PFSK-1 (cell line): ENCODE measurements at regions not wholly inside any gene's neighbourhood (a gene's known extent, or its start where the extent isn't known, plus 50 kb on each side); places are given as distances from the start of the nearest gene placed in this dataset.

Experiments
- FOXP2 ChIP-seq: optimal IDR thresholded peaks from 2 replicates; pipeline ENCODE3; 2011; ENCODE audit warnings: borderline replicate concordance, control low read depth, inconsistent platforms; ENCODE audit not compliant: insufficient read depth; ENCODE audit errors: extremely low read length, extremely low read depth
- POLR2AphosphoS5 ChIP-seq: IDR thresholded peaks from 2 replicates; pipeline ENCODE4 v1.6.1; 2012; ENCODE audit warnings: low read depth, mild to moderate bottlenecking, control low read depth, low read length, moderate library complexity
- SIN3A ChIP-seq: IDR thresholded peaks from 2 replicates; pipeline ENCODE4 v1.6.1; 2012; ENCODE audit warnings: mild to moderate bottlenecking, low read length, moderate library complexity, borderline replicate concordance; ENCODE audit not compliant: insufficient read depth
- TAF1 ChIP-seq: IDR thresholded peaks from 2 replicates; pipeline ENCODE4 v1.6.1; 2012; ENCODE audit warnings: low read length, control low read depth, borderline replicate concordance; ENCODE audit not compliant: insufficient read depth
- TF ChIP-seq, protein P1 (sequence below), 2 experiments: IDR thresholded peaks; 2 replicates each; pipeline versions ENCODE4 v1.6.1 to v1.8.0; 2011 to 2012; ENCODE audit warnings: low read depth in 2 of 2, low read length in 2 of 2, control low read depth in 1 of 2, inconsistent platforms in 1 of 2, mild to moderate bottlenecking in 1 of 2, moderate library complexity in 1 of 2; ENCODE audit not compliant: insufficient read depth in 1 of 2

DNA sequence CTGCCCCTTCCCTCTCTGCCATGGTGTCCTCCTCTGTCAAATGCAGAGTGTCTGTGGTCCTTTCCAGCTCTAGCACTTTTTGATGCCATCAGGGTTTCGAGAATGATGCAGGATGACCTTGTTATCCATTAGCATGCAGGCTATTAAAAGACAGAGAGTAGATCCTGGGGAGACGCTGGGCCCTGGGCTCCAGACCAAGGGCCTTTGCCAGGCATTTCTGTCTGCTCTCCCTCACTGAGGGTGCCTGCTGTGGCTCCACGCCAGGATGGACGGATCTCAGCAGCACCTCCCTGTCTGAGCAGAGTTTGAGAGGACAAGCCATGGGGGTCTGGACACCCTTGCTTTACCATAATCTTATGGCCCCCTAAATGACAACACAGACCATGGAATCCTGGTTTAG, 110.8 kb upstream of the CD82 start:
- TF ChIP-seq SIN3A: no peak
- no peak for TF ChIP-seq POLR2AphosphoS5
- no peak for TF ChIP-seq FOXP2
- no peak for TF ChIP-seq TAF1
- TF ChIP-seq, protein P1, sequence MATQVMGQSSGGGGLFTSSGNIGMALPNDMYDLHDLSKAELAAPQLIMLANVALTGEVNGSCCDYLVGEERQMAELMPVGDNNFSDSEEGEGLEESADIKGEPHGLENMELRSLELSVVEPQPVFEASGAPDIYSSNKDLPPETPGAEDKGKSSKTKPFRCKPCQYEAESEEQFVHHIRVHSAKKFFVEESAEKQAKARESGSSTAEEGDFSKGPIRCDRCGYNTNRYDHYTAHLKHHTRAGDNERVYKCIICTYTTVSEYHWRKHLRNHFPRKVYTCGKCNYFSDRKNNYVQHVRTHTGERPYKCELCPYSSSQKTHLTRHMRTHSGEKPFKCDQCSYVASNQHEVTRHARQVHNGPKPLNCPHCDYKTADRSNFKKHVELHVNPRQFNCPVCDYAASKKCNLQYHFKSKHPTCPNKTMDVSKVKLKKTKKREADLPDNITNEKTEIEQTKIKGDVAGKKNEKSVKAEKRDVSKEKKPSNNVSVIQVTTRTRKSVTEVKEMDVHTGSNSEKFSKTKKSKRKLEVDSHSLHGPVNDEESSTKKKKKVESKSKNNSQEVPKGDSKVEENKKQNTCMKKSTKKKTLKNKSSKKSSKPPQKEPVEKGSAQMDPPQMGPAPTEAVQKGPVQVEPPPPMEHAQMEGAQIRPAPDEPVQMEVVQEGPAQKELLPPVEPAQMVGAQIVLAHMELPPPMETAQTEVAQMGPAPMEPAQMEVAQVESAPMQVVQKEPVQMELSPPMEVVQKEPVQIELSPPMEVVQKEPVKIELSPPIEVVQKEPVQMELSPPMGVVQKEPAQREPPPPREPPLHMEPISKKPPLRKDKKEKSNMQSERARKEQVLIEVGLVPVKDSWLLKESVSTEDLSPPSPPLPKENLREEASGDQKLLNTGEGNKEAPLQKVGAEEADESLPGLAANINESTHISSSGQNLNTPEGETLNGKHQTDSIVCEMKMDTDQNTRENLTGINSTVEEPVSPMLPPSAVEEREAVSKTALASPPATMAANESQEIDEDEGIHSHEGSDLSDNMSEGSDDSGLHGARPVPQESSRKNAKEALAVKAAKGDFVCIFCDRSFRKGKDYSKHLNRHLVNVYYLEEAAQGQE (IDR thresholded peaks at IDR 0.05; ENCODE audit: insufficient read depth in 1 of 2, low read depth in 2 of 2, low read length in 2 of 2): no peak

DNA sequence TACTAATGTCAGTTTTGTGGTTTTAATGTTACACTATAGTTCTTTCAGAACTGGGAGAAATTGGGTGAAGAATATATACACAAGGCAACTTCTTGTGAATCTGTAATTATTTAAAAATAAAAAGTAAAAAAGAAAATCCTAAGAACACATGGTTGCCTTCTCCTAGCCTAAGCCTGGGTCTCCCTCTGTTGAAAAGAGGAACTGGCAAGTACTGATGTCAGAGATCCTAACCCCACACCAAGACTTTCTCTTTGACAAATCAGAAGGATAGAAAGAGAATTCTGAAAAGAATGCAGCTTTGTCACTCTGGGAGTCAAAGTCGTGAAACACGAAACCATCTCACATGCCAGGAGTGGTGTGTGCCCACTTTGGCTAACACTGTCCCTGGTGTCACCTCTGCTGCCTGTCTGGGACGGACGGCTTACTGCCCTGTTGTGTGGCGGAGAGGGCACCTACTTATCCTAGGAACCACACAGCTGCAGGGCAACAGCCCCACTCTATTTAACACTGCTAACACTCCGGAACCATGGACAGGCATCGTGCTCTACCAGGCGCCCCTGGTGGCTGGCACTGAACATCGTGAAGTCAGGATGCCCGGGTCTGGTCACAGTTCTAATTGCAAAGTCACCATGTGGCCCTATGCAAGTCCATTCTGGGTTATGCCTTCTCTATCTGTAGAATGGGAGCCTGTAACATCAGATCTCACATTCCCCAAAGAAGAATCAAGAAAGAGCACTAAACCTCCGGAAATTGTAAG, 108.7 kb upstream of the CD82 start:
- TF ChIP-seq, protein P1 (IDR thresholded peaks at IDR 0.05; ENCODE audit: insufficient read depth in 1 of 2, low read depth in 2 of 2, low read length in 2 of 2): 0 out of 4 replicates have a peak, but pooled peaks of 1 of the 2 experiments have one; percentile 40
- TF ChIP-seq SIN3A: no peak

DNA sequence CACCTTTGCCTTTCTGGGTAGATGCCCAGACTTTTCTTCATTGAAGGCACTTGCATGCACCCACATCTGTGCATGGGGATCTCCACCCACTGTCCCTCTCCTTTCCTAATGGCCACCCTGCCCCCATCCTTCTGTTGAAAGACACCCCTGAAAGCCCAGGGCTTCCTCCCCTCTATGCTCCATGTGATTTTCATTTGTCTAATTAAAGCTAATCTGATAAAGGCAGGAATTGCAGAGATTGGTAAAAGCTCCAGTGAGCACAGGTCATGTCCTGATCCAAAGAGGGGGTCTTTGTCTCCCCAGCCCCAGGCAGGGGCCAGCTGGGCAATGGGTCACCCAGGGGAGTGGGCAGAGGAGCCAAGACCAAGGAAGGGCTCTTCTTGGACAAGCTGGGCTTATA, 107.6 kb upstream of the CD82 start:
- TF ChIP-seq TAF1 (no peak), SIN3A (no peak), POLR2AphosphoS5 (no peak), FOXP2 (no peak)
- TF ChIP-seq, protein P1 (IDR thresholded peaks at IDR 0.05; ENCODE audit: insufficient read depth in 1 of 2, low read depth in 2 of 2, low read length in 2 of 2): no peak

DNA sequence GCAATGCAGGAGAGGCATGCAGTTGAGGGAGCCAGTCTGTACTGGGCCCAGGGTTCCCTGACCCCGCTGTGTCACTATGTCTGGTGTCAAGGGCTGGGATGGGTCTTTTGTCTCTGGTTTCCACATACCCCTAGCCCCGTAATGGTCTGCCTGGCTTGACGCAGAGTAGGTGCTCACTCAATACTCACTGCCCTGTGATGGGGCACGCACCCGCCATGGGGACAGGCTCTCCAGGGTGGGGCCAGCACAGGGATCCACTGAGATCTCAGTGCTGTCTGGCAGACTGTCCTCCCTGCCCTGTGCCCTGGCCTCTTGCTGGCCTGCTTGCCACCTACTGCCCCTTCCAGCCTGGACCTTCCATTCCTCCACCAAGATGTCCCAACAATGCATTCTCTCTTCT, 101.7 kb upstream of the CD82 start:
- TF ChIP-seq TAF1 (no peak), SIN3A (no peak), FOXP2 (no peak), POLR2AphosphoS5 (no peak)
- TF ChIP-seq, protein P1 (IDR thresholded peaks at IDR 0.05; ENCODE audit: insufficient read depth in 1 of 2, low read depth in 2 of 2, low read length in 2 of 2): no peak

DNA sequence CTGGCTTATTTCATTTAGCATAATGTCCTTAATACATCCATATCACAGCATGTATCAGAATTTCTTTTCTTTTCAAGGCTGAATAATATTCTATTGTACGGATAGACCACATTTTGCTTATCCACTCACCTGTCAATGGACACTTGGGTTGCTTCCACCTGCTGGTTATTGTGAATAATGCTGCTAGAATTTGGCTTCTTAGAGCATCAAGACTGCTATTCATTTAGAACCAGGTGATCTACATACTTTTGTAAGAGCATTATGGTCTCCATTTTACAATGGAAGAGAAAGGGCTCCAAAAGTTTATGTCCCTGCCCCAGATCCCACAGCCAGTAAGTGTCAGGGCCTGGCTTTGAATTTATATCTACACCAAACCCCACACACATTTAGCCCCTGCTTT, 100.7 kb upstream of the CD82 start:
- TF ChIP-seq TAF1: no peak
- TF ChIP-seq POLR2AphosphoS5: no peak
- no peak for TF ChIP-seq SIN3A
- TF ChIP-seq FOXP2: no peak
- TF ChIP-seq, protein P1 (IDR thresholded peaks at IDR 0.05; ENCODE audit: insufficient read depth in 1 of 2, low read depth in 2 of 2, low read length in 2 of 2): no peak
